Gastrocnemius medialis (tissue), 4 donors: ENCODE measurements at regions not wholly inside any gene's neighbourhood (a gene's known extent, or its start where the extent isn't known, plus 50 kb on each side); places are given as distances from the start of the nearest gene placed in this dataset.

Experiments used
- ATAC-seq, 2 donors: fragments of 150-250 bp; one replicate each; pipeline ENCODE4 v1.9.1; 2016
- DNase-seq, 2 donors: peaks; one replicate each; pipeline ENCODE4 v3.0.0-alpha.2; 2019
- H3K27ac ChIP-seq, 4 donors: fragments of 200-600 bp; sonication (generic); 1 replicate in 1 of 4; 2 replicates in 3 of 4; pipeline ENCODE4 v1.5.1; 2016 to 2018; ENCODE audit warnings: mild to moderate bottlenecking in 2 of 4, moderate library complexity in 1 of 4
- H3K27me3 ChIP-seq, 3 donors: fragments of 200-600 bp; sonication (generic) in 2 of 3; 1 replicate in 1 of 3; 2 replicates in 2 of 3; pipeline versions ENCODE4 v1.5.1 to v1.6.0; 2016 to 2019; ENCODE audit warnings: mild to moderate bottlenecking in 1 of 3, moderate library complexity in 1 of 3
- H3K36me3 ChIP-seq, 2 donors: fragments of 200-600 bp; sonication (generic) in 1 of 2; one replicate each; pipeline ENCODE4 v1.5.1; 2017 to 2018
- H3K4me1 ChIP-seq, 2 donors: fragments of 200-600 bp; sonication (generic) in 1 of 2; one replicate each; pipeline ENCODE4 v1.5.1; 2016 to 2017; ENCODE audit warnings: mild to moderate bottlenecking in 2 of 2
- H3K4me3 ChIP-seq, 4 donors: fragments of 200-600 bp; sonication (generic) in 3 of 4; 1 replicate in 1 of 4; 2 replicates in 3 of 4; pipeline ENCODE4 v1.5.1; 2016 to 2019; ENCODE audit warnings: mild to moderate bottlenecking in 2 of 4
- H3K9me3 ChIP-seq, 3 donors: fragments of 200-600 bp; sonication (generic) in 2 of 3; 1 replicate in 1 of 3; 2 replicates in 2 of 3; pipeline ENCODE4 v1.5.1; 2016 to 2019
- CTCF ChIP-seq, 5 experiments: fragments of 450-650 bp in 3 of 5; fragments of 200-600 bp in 2 of 5; sonication (generic) in 2 of 5; IDR thresholded peaks in 4 of 5; conservative IDR thresholded peaks in 1 of 5; 1 replicate in 4 of 5; 2 replicates in 1 of 5; pipeline ENCODE4 v1.5.1; 2016 to 2019; ENCODE audit warnings: antibody characterized with exemption in 5 of 5, mild to moderate bottlenecking in 3 of 5, moderate library complexity in 3 of 5
- POLR2A ChIP-seq, 2 donors: fragments of 450-650 bp; IDR thresholded peaks; one replicate each; pipeline ENCODE4 v1.6.1; 2017; ENCODE audit warnings: antibody characterized with exemption in 2 of 2, mild to moderate bottlenecking in 2 of 2, moderate library complexity in 2 of 2
- in situ Hi-C, 4 donors: fragments of 200-750 bp; cut with MboI; loops; one replicate each; pipeline versions ENCODE4 v1.15.0 to v1.8.0; 2017; ENCODE audit warnings: low sequenced_read_pairs in 4 of 4
- intact Hi-C: fragments of 100-400 bp; cut with DNase I; formaldehyde crosslinking; loops from one replicate; pipeline ENCODE4 v1.15.1; 2023; ENCODE audit warnings: low total_unique reads

GRCh38 chr6:55678330-55679224, 99.6 kb upstream of the HMGCLL1 start:
- no peak overlapping the region for H3K27ac ChIP-seq

GRCh38 chr6:55676736-55677135, 97.7 kb upstream of the HMGCLL1 start:
- no peaks in the 10 kb centered on the region for H3K9me3 ChIP-seq
- no peaks in the 10 kb centered on the region for H3K36me3 ChIP-seq
- no peaks in the 10 kb centered on the region for H3K27me3 ChIP-seq
- in situ Hi-C loops (no loop called here), intact Hi-C loops (no loop called here)
- DNase-seq, result no peak
- no peak for TF ChIP-seq POLR2A (IDR thresholded peaks at IDR 0.05)
- no peak for TF ChIP-seq CTCF (IDR thresholded peaks at IDR 0.05 in 4 of 5, conservative IDR thresholded peaks at IDR 0.05 in 1 of 5)
- no peak overlapping the region for H3K4me3 ChIP-seq
- H3K27ac ChIP-seq, result no peak overlapping the region
- ATAC-seq, result no peak
- H3K4me1 ChIP-seq, result no peaks in the 10 kb centered on the region

More at GRCh38 chr6:55678330-55679224, 99.6 kb upstream of the HMGCLL1 start:
- Histone ChIP-seq H3K4me1 (no peaks in the 10 kb centered on the region), H3K36me3 (no peaks in the 10 kb centered on the region), H3K4me3 (no peak overlapping the region), H3K9me3 (no peaks in the 10 kb centered on the region), H3K27me3 (no peaks in the 10 kb centered on the region)
- TF ChIP-seq POLR2A (IDR thresholded peaks at IDR 0.05), result no peak
- no peak for TF ChIP-seq CTCF (IDR thresholded peaks at IDR 0.05 in 4 of 5, conservative IDR thresholded peaks at IDR 0.05 in 1 of 5)
- intact Hi-C loops (no loop called here), in situ Hi-C loops (no loop called here)
- DNase-seq, result no peak
- ATAC-seq, result no peak

- in situ Hi-C loops, result no loop called here
- intact Hi-C loops, result no loop called here
- Histone ChIP-seq H3K4me3 (no peak overlapping the region), H3K27me3 (no peaks in the 10 kb centered on the region), H3K4me1 (no peaks in the 10 kb centered on the region), H3K36me3 (no peaks in the 10 kb centered on the region), H3K9me3 (no peaks in the 10 kb centered on the region), H3K27ac (no peak overlapping the region)
- ATAC-seq (no peak), DNase-seq (no peak)
- no peak for TF ChIP-seq POLR2A (IDR thresholded peaks at IDR 0.05)
- TF ChIP-seq CTCF (IDR thresholded peaks at IDR 0.05 in 4 of 5, conservative IDR thresholded peaks at IDR 0.05 in 1 of 5), result no peak
Measured at GRCh38 chr6:55675941-55676340, 96.9 kb upstream of the HMGCLL1 start.

GRCh38 chr6:55674672-55675071, 95.7 kb upstream of the HMGCLL1 start:
- DNase-seq, result no peak
- no peak for ATAC-seq
- H3K36me3 ChIP-seq, result no peaks in the 10 kb centered on the region
- no peak overlapping the region for H3K27ac ChIP-seq
- TF ChIP-seq CTCF (IDR thresholded peaks at IDR 0.05 in 4 of 5, conservative IDR thresholded peaks at IDR 0.05 in 1 of 5), result no peak
- TF ChIP-seq POLR2A (IDR thresholded peaks at IDR 0.05), result no peak
- no peaks in the 10 kb centered on the region for H3K9me3 ChIP-seq
- in situ Hi-C loops, result no loop called here
- no peak overlapping the region for H3K4me3 ChIP-seq
- intact Hi-C loops, result no loop called here
- no peaks in the 10 kb centered on the region for H3K27me3 ChIP-seq
- no peaks in the 10 kb centered on the region for H3K4me1 ChIP-seq
